Activated CD4-positive, alpha-beta T cell treated with anti-CD3 and anti-CD28 coated beads, Interleukin-10, Interleukin-2, amounts not matched to agents 100 ng/mL and 50 ng/mL, durations not matched to agents 16 hours and 8 hours (primary cell): ENCODE measurements at regions not wholly inside any gene's neighbourhood (a gene's known extent, or its start where the extent isn't known, plus 50 kb on each side); places are given as distances from the start of the nearest gene placed in this dataset.
"Not testable (repeated sequence)": the region's sequence is repeated elsewhere in the genome, so short reads cannot be mapped to it uniquely, and the experiment has no call there.

Experiments
- DNase-seq: peaks from one replicate; pipeline ENCODE4 v3.0.0-alpha.2; 2020

DNA sequence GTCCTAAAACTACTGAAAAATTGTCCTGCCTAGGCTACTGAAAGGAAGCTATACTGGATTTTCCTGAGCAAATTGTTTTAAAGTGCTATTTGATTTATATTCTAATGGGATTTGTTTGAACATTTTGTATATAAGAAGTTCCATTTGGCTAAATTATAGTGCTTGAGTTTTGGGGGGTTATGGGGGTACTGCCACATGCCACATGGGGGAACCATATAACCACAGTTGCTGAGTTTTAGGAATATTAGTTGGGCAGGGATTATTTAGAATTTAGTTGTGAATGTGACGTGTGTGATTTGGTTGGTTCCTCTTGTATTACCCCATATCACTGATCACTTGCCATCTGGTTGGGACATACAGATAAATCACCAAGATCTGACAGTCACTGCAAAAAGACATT is 224.5 kb upstream of the TAPT1 start:
- DNase-seq, result no peak

DNA sequence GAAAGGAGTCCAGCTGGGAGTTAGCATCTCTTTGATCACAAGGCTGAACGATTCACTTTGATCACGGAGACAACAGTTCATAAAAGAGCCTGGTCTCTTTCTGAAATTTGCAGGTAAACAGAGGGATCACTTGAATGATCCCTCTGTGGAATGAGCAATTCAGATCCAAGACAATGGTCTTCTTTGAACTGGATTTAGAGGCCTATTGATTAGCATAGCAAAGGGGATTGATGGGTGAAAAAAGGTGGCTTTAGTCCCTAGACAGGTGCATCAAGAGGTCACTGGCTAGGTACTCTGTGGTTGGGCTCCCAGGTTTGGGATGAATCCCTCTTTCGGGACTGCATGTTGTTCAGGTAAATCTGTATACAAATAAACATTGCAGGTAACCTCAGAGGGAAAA is 223.8 kb upstream of the TAPT1 start:
- no peak for DNase-seq

DNA sequence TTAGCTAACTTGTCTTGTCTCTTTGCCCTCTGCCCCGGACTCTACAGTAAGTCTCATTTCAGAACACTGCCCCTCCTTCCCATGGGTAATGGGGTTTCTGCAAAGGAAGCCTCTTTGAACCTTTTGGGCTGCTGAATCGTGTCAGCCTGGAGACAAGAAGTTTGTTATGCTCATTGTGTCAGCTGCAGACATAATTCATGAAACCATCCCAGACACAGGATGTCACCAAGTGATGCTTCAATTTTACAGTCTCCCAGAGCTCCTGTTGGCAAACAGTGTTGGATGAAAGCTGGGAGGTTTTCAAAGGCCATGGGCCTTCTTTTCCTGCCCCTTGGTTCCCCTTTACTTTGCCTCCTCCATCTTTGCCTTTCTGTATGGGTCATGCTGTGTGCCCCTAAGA is 223.1 kb upstream of the TAPT1 start:
- DNase-seq, result no peak

DNA sequence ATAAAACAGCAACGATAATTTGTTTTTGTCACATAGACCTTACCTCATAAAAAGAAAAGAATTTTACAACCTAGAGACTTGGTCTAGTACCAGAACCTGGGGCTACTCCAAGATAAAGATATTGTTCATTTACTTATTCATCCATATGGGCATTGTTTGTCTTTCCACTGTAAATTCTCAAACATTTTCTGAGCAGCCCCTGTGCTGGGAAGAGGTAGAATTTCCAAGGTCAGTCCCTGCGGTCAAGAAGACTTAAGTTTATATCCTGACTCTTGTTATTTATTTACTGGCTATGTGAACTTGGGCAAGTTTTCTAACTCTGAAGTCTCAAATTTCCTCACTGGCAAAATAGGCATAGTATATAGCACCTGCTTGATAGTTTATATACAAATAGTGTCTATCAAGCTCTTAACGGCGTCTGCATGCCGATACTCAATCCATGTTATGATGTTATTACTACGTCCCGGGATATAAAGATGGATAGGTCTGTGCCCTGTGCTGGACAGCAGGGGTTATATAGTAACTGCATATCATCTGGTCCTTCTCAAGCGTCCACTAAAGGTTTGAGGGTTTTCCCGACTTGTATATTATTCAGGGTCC is 222.1 kb upstream of the TAPT1 start:
- DNase-seq, result no peak

DNA sequence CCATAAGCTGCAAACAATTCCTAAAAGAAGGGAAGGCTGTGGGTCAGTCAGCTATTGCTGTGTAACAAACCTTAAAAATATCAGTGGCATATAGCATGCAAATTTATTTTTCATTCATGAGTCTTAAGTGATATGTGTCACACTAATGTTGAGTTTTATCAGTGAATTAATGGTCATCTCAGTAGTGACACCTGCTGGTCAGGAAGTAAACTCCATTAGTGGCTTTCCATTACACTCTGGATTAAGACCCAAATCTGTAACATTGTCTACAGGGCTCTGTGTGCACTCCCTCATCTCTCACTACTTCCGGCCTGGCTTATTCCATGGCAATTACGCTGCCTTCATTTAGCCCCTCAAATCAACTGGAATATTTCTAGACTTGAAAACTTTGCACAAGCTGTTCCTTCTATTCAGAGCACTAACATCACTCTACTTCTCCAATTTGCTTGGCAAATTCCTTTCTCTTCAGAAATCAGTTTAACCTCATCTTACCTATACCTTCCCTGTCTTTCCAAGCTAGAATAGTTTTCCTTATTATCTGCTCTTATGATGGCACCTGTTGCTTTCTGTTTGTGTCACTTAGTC is 217.3 kb upstream of the TAPT1 start:
- peak; percentile 43 for DNase-seq

DNA sequence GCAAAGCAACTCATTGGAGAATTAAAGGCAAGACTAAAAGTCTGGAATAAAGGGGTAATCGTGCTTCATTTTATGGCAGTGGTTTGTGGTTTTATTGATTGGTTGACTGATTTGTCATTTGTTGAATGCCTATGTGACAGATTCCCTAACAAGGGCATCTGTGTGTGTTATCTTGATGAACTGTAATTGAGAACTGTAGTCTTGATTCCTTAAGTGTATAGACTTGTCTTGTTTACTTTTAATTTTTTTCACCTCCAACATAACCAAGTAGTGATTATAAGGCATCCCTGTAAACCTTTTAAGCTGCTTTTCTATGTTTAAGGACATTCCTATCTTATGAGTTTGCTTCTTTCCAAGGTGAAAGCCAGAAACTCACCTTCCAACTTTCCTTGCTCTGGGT is 216.0 kb upstream of the TAPT1 start:
- no peak for DNase-seq

DNA sequence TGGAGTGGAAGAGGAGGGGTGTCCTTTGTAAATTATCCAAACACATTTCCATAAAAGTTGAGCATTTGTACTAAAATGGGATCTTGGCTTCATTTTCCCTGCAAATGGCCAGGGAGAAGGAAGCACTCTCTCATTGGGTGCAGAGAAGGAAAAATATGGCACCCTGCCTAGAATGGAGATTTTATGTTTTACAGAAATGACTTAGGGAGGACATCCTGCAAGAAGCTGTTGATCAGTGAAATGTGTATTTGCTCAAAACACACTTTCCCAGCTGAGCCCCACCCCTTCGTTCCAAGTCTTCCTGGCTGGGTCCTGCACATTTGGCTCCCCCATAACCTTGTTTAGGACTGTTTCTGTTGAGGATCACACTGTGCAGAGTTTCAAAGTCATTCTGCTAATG is 213.5 kb upstream of the TAPT1 start:
- no peak for DNase-seq

DNA sequence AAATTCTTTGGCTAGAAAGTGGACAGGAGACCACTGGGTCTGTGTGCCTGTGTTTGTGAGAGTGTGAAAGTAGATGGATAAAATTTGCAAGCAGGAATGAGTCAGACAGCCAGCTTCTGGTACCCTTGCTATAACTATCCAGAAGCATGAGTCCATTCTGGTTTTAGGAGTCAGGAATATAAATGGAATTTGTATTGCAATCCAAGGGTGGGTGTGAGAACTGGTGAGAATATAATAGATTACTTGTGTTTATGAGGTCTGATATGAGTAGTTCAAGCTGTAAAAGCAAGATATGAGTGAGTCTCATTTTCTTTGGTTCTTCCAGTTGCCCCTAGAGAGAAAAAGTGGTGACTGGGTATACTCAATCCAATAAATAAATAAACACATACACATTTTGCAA is 212.7 kb upstream of the TAPT1 start:
- no peak for DNase-seq

DNA sequence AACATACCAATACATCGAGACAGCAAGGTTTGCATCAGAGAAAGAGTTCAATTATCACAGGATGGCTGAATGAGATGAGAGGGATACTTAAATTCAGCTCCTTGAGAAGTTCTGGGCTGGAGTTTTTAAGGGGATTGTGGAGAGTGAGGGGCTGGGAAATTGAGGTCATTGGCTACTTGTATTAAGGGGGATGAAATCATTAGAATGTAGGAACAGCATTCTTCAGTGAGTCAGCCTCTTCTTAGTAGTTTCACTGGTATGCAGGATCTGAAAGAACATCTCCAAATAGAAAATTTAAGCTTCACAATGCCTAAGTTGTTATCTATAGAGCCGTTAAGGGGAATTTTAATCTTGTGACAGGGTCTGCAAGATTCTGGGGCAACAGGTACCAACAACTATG is 211.6 kb upstream of the TAPT1 start:
- DNase-seq, result no peak

DNA sequence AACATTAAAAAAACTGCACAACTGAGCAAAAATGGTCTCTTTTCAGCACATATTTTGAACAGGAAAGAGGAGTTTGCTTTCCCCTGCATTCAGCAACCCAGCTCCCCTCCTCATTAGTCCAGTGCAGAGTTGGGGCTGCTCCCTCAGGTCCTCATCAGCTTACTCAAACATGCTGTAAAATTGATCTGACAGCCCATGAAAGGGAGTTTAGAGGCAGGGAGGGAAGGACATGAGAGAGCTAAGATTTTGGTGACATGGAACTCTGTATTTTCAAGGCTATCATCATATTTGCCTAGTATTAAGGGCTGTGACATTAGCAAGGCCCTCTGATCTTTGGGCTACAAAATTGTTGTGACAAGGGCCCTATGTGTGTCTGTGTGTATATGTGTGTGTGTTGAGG is 205.6 kb upstream of the TAPT1 start:
- DNase-seq, result no peak

DNA sequence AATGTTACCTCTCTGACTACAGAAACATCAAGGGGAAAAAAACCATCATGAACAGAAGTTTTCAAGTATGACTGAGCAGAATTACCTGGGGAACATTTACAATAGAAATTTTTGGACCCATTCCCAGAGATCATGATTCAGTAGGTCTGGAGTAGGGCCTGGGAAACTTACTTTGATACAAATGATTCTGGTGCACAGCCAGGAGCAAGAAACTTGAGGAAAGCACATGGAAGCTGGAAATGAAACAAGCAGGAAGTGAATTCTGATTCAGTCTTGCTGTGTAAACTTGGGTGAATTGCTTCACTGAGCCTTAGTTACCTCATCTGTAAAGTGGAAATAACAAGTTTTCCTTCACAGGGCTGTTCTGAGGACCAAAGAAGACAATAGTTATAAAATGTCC is 192.5 kb upstream of the TAPT1 start:
- no peak for DNase-seq

DNA sequence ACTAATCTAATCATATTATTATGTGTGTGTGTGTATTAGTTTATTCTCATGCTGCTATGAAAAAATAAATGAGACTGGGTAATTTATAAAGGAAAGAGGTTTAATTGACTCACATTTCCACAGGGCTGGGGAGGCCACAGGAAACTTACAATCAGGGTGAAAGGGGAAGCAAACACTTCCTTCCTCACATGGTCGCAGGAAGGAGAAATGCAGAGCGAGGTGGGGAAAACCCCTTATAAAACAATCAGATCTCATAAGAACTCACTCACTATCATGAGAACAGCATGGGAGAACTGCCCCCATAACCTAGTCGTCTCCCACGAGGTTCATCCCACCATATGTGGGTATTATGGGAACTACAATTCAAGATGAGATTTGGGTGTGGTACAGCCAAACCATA is 190.9 kb upstream of the TAPT1 start:
- DNase-seq, result no peak

DNA sequence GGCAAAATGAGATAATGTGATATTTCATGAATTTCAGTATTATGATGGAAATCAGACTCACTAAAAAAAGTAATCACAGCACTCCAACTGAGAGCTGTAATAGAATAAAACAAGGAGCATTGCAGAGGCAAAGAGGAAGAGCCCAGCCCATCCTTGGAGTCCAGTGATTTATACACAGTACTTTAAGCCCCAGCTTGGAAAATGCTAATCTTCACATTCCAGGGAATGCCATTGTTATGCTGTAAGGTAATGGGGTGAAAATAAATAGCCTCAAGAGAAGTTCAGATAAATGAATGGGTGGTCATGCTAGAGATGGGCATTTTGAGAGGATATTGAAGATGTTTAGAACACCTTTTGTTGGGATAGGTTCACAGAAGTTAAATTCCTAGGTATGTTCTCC is 190.3 kb upstream of the TAPT1 start:
- no peak for DNase-seq

DNA sequence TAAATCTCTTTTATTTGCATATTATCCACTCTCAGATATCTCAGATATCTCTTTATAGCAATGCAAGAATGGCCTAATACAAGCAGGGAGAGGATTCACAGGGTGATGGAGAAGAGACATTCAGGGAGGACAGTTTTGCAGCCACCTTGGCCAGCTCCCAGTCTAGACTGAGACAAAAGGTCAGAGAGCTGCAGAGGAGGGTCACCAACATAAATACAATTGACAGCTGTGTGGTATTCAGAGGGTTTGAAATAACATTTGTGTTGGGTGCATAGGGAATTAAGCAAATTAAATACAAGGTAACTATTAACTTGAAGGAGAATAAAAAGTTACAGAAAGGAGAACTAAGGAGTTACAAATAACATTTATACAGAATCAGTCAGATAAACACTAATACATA is 189.5 kb upstream of the TAPT1 start:
- DNase-seq, result no peak

DNA sequence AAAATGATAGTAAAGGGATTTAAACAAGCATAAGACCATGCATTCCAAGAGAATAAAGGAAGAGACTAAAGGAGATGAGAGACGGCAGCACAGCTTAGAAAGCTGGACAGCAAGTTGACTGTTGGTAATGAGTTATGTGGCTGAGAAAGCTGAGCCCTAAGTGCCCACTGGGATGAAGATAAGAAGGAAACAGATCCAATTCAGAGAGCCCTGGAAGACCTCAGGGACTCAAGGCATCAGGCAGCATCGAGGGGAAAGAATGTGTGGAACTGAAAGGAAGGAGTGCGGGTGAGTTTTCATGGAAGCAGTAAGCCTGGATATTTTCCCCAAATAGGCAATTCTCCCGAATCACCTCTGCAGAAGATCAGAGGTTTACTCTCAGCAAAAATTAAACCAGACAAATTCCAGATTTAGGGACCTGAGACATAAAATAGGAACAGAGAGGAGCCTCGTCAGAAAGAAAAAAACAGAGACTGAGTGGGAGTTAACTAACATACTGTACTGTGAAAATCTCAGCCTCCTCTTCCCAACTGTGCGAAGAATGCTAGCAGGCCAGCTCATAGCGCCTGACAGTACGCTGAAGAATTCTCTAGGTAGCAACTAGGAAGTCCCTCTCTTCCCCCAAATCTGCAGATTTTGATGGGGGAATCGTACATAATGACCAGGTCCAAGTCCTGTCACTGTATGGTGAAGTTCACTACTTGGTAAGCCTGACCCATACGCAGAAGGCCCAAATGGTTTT is 187.7 kb upstream of the TAPT1 start:
- no peak for DNase-seq

DNA sequence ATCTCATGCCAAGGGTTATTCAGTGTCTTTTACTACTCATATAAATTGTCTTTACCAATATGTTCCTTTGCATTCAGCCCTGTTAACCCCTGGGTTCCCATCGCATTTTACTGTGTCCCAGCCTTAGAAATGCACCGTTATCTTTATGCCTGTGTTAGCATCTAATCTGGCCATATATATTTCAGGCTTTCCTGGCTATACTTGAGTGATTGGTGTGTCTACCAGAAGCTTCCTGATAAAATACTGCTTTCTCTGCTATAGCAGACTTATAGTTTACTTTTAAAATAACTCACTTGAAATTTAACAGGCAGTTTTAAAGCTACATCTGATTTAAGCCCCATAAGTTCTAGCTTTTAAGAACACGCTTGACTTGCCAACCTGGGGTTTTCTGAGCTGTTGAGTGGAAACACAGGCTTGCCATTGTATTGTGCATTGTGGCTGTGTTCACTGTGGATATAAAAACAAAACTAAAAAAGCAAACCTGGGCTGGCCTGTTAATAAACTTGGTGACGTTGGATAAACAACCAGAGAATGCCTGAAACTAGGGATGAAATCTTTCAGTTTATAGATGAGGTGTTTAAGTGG is 185.3 kb upstream of the TAPT1 start:
- DNase-seq, result no peak

DNA sequence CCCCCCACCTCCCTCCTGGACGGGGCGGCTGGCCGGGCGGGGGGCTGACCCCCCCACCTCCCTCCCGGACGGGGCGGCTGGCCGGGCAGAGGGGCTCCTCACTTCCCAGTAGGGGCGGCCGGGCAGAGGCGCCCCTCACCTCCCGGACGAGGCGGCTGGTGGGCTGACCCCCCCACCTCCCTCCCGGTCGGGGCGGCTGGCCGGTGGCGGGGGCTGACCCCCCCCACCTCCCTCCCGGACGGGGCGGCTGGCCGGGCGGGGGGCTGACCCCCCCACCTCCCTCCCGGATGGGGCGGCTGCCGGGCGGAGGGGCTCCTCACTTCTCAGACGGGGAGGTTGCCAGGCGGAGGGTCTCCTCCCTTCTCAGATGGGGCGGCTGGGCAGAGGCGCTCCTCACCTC is 166.9 kb upstream of the TAPT1 start:
- not testable (repeated sequence) for DNase-seq

DNA sequence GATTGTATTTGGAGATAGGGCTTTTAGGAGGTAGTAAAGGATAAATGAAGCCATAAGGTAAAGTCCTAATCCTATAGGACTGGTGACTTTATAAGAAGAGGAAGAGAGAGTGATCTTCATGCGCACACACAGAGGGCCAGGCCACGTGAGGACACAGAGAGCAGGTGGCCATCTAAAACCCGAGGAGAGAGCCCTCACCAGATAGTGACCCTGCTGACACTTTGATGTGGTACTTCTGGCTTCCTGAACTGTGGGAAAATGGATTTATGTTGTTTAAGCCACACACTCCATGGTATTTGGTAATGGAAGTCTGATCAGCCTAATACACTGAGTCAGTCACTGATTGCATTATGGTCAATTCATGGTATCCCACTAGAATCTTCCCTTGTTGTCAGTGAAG is 164.9 kb upstream of the TAPT1 start:
- DNase-seq, result no peak

DNA sequence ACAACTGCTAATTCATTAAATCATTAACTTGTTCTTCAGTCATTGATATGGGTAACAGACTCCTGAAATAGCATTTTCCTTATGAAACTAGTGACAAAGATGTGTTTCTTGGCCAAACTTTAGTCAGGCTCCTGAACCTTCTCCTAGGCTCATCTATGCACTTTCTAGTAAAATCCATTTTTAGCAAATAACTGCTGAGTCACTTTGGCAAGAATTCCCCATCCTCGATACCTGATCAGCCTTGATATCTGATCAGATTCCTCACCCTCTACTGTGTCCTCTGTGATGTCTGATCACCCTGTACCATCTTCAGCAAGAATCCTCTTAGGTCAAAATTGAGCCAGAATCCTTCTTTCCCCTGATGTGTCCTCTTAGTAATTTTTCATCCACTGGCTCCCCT is 161.2 kb upstream of the TAPT1 start:
- no peak for DNase-seq

DNA sequence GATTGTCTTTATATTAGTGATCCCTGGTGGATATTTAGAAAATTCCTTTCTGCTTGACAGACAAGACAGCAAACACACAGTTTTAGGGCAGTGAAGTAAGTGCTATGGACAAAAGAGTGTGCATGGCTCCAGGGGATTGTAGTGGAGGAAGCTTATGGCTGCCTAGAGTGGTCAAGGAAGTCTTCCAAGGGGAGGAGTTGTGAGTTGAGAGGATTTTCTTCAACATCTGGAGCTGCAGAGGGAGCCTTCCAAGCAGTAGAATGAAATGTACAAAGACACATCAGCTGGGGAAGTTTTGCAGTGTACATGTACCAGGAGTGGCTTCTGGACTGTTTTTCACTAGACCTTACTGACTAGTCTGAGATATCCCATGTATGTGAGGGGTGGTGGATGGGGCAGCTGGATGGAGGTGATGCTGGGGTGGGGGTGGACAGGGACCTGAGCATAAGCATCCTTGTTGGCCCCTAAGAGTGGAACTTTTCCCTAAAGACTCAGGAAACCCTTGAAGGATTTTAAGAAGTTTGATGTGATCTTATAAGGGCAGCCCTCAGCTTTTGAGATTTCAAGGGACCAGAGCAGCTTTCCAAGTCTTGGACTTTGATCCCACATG is 160.5 kb upstream of the TAPT1 start:
- DNase-seq, result no peak

DNA sequence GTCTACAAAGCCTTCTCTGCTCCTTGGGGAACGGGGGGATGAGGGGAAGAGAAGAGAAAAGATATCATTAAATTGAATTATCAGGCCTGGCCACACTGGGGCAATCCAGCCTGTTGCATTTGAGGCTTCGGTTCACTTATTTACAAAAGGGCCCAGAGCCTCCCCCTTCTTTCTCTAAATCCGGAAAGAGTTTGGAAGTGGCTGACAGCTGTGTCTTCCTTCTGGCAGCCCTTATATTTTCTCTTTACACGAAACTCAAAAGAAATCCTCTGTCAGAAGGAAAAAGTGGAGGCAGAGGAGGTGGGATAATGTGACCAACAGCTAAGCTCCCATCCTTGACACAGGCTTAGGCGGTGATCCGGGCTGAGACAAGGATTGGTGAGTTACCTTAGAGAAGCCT is 158.3 kb upstream of the TAPT1 start:
- no peak for DNase-seq

DNA sequence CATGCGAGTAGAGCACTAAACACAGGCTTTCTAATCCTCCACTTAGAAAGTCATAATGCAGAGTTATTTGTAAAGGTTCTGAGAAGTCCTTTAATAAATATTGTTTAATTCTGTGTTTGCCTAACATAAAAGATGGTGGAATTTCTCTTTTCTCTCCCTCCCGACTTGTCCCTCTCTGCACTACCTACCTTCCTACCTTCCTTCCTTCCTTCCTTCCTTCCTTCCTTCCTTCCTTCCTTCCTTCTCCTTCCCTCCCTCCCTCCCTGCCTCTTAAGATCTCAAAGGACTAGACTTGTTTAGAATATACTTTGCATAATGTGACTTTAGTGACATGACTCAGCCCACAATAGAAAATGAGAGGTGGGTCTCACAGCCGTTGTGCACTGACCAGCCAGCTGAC is 156.3 kb upstream of the TAPT1 start:
- DNase-seq, result no peak

DNA sequence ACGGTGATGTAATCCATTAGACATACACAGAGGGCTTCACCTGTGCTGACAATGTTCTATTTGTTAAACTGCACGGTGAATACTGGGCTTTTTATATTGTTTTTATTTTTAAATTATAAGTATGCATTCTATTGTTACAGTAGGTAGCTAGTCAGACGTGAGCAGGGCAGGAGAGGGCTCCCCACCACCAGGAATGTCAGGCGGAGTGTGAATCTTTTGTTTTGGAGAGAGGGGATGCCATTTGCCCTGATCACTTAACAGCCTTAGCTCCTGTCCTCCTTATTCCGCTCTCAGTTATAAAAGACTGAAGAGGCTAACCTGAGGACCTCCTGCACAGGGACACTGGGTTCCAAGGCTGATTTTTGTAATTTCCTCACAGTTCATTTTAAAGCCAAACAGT is 151.6 kb upstream of the TAPT1 start:
- DNase-seq, result no peak

DNA sequence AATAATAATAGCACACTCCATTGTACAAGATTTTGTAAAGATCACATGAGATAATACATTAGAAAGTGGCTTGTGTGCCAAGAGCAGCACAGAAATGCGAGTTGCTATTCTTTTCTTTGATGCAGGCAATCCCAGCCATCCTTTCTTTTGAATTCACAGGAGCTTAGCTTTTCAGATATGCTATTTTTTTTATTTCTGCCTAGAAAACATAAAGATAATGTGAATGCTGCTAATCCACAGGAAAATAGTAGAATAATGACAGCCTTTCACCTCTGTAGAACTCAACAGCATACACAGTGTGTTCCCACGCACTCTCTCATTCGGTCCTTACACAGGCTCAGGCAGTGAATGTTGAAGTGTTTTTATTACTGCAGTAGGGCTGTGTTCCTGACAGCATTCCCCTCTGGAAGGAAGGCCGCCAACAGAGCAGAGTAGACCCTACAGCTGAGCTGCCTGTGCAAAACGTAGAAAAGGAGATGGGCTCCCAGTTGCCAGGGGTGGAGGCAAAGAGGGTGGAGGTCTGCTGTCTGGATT is 138.8 kb upstream of the TAPT1 start:
- DNase-seq, result no peak
